HG02885 (cell line): ENCODE measurements at regions not wholly inside any gene's neighbourhood (a gene's known extent, or its start where the extent isn't known, plus 50 kb on each side); places are given as distances from the start of the nearest gene placed in this dataset.
A peak's percentile ranks its signal among the peaks of the same experiment; 100 is the strongest.
"Not testable (repeated sequence)": the region's sequence is repeated elsewhere in the genome, so short reads cannot be mapped to it uniquely, and the experiment has no call there.

Source experiments
- ATAC-seq: cut with Tn5 transposase; IDR thresholded peaks from one replicate; pipeline ENCODE4 v1.9.1; 2021; ENCODE audit warnings: mild to moderate bottlenecking; ENCODE audit not compliant: unreplicated experiment, poor library complexity

GRCh38 chr1:173337126-173337525 lies 130.0 kb upstream of the TNFSF4 start:
- no peak for ATAC-seq

GRCh38 chr1:173341307-173341706 lies 134.2 kb upstream of the TNFSF4 start:
- no peak for ATAC-seq

GRCh38 chr1:173341971-173342370 lies 134.8 kb upstream of the TNFSF4 start:
- no peak for ATAC-seq

GRCh38 chr1:173342736-173343135 lies 134.4 kb upstream of the PRDX6 start:
- no peak for ATAC-seq

- ATAC-seq: no peak
Measured at GRCh38 chr1:173344034-173344743, 132.9 kb upstream of the PRDX6 start.

- no peak for ATAC-seq
Measured at GRCh38 chr1:173347282-173347818, 129.8 kb upstream of the PRDX6 start.

GRCh38 chr1:173352635-173353034 lies 124.5 kb upstream of the PRDX6 start:
- not testable (repeated sequence) for ATAC-seq

GRCh38 chr1:173353350-173353749 lies 123.8 kb upstream of the PRDX6 start:
- no peak for ATAC-seq

GRCh38 chr1:173354937-173355280 lies 122.2 kb upstream of the PRDX6 start:
- peak; percentile 3 for ATAC-seq

- peak; percentile 66 for ATAC-seq
Measured at GRCh38 chr1:173355281-173356031, 121.7 kb upstream of the PRDX6 start.

- peak; percentile 52 for ATAC-seq
Measured at GRCh38 chr1:173356191-173356762, 120.9 kb upstream of the PRDX6 start.

GRCh38 chr1:173360487-173361063 lies 116.6 kb upstream of the PRDX6 start:
- no peak for ATAC-seq

GRCh38 chr1:173362543-173362942 lies 114.6 kb upstream of the PRDX6 start:
- no peak for ATAC-seq

GRCh38 chr1:173364827-173365226 lies 112.3 kb upstream of the PRDX6 start:
- no peak for ATAC-seq

- no peak for ATAC-seq
Measured at GRCh38 chr1:173365341-173365740, 111.8 kb upstream of the PRDX6 start.

GRCh38 chr1:173367136-173367535 lies 110.0 kb upstream of the PRDX6 start:
- ATAC-seq: no peak

GRCh38 chr1:173370586-173370985 lies 106.5 kb upstream of the PRDX6 start:
- ATAC-seq: not testable (repeated sequence)

GRCh38 chr1:173376065-173376464 lies 101.1 kb upstream of the PRDX6 start:
- not testable (repeated sequence) for ATAC-seq

- no peak for ATAC-seq
Measured at GRCh38 chr1:173377266-173377665, 99.9 kb upstream of the PRDX6 start.

GRCh38 chr1:173383351-173383750 lies 93.8 kb upstream of the PRDX6 start:
- ATAC-seq: no peak

GRCh38 chr1:173388352-173388751 lies 88.8 kb upstream of the PRDX6 start:
- ATAC-seq: no peak
